Bronchial epithelial cell (primary cell): ENCODE measurements at regions not wholly inside any gene's neighbourhood (a gene's known extent, or its start where the extent isn't known, plus 50 kb on each side); places are given as distances from the start of the nearest gene placed in this dataset.

ENCODE experiments used
- DNase-seq: peaks from one replicate; pipeline ENCODE4 v3.0.0-alpha.2; 2010; ENCODE audit warnings: low read depth
- FAIRE-seq: peaks from 2 replicates; lab custom pipeline; 2011; peaks lifted over from hg19 to GRCh38; lab: Jason Lieb, UNC
- H3K27me3 ChIP-seq: 2 replicates; pipeline ENCODE4 v1.5.1; 2011; ENCODE audit warnings: low read length; ENCODE audit not compliant: control insufficient read depth, insufficient read depth
- H3K36me3 ChIP-seq: 2 replicates; pipeline ENCODE4 v1.5.1; 2011; ENCODE audit warnings: low read length; ENCODE audit not compliant: control insufficient read depth, insufficient read depth
- H3K4me3 ChIP-seq: 2 replicates; pipeline ENCODE4 v1.5.1; 2011; ENCODE audit warnings: mild to moderate bottlenecking, low read depth, low read length, control low read depth
- CTCF ChIP-seq: IDR thresholded peaks from 2 replicates; pipeline ENCODE4 v1.5.1; 2011; ENCODE audit warnings: mild to moderate bottlenecking, moderate library complexity, low read length, control low read depth, inconsistent platforms; ENCODE audit not compliant: insufficient read depth, severe bottlenecking

DNA sequence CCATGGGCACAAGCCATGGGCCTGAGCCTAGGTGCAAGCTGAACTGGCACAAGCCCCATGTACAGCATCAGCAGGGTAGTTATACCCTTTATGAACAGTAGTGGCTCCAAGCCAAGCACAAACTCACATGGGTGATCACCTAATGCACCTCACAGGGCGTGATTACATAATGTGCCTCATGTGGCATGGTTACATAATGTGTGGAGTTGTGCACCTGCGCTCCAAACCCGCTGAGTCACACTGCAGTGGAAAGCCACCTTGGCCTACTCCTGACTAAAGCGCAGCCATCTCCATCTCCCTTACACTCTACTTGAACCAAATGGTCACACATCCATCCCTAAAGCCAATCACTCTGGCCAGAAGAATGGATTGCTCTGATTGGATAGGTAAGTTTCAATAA lies 279.7 kb downstream of the MBD2 start:
- FAIRE-seq (no peak), DNase-seq (no peak)

DNA sequence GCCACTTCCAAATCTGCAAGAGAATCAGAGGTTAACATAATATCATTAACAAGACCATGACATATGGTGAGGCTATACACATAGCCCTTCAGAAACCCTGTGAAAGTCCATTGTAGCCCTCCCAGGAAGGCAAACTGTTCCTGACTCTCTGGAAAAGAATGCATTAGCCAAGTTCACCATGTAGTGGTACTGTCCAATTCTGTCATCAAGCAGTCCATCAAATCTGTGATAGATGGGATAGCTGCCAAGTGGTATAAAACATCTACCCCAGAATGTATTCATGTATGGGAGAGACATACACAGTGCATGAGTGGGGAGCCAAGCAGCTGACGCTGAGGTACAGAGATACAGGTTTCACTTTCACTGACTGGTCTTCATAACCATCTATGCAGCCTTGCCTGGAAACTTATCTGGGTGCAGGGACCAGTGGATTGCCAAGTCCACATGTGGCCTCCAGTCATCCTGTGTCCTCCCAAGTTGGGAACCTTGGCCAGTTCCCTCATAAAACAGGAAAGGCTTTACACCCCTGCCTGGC lies 281.1 kb downstream of the MBD2 start:
- no peak for FAIRE-seq
- Histone ChIP-seq H3K27me3 (no peaks in the 10 kb centered on the region), H3K36me3 (no peaks in the 10 kb centered on the region), H3K4me3 (no peak overlapping the region)
- no peak for DNase-seq
- no peak for TF ChIP-seq CTCF

More for the DNA sequence above, 279.7 kb downstream of the MBD2 start:
- Histone ChIP-seq H3K4me3 (no peak overlapping the region), H3K27me3 (no peaks in the 10 kb centered on the region), H3K36me3 (no peaks in the 10 kb centered on the region)
- no peak for TF ChIP-seq CTCF

- DNase-seq (peak; percentile 25), FAIRE-seq (no peak)
- Histone ChIP-seq H3K36me3 (no peaks in the 10 kb centered on the region), H3K27me3 (no peaks in the 10 kb centered on the region), H3K4me3 (no peak overlapping the region)
- no peak for TF ChIP-seq CTCF
Observed at GRCh38 chr18:53941601-53942338, 282.7 kb downstream of the MBD2 start.

- TF ChIP-seq CTCF: no peak
- Histone ChIP-seq H3K4me3 (no peak overlapping the region), H3K27me3 (no peaks in the 10 kb centered on the region), H3K36me3 (no peaks in the 10 kb centered on the region)
- DNase-seq: no peak
- FAIRE-seq: no peak
Observed at GRCh38 chr18:53937037-53937436, 287.4 kb downstream of the MBD2 start.

DNA sequence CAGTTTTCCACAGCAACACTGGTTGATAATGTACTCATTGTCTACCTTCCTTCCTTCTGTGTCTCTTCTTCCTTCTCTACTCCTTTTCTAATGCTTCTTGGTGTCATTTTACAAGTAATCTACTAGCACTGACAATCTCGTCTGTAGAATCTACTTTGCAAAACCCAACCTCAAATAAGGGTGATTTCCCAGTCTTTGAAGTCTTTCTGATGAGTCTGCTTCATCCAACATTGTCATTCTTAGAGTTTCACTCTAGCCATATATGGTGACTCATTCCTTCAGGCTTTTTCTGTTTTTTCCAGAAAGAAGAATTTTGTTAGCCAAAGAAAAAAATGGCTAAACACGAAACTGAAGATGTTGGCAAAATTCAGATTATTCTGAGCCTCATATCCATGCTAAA lies 288.7 kb downstream of the MBD2 start:
- TF ChIP-seq CTCF: no peak
- FAIRE-seq: no peak
- DNase-seq: no peak
- no peaks in the 10 kb centered on the region for H3K27me3 ChIP-seq
- H3K36me3 ChIP-seq: no peaks in the 10 kb centered on the region
- no peak overlapping the region for H3K4me3 ChIP-seq
